Endodermal cell (in vitro differentiated cells): ENCODE measurements at regions not wholly inside any gene's neighbourhood (a gene's known extent, or its start where the extent isn't known, plus 50 kb on each side); places are given as distances from the start of the nearest gene placed in this dataset.

Experiments
- DNase-seq: peaks from one replicate; pipeline ENCODE4 v3.0.0-alpha.2; 2017
- H3K27ac ChIP-seq: 2 replicates; pipeline ENCODE4 v1.5.1; 2013; ENCODE audit warnings: mild to moderate bottlenecking, low read depth, low read length, moderate library complexity
- H3K27me3 ChIP-seq: 2 replicates; pipeline ENCODE4 v1.6.1; 2013; ENCODE audit warnings: mild to moderate bottlenecking, low read length, moderate library complexity; ENCODE audit not compliant: insufficient read depth, control insufficient read depth, poor library complexity, severe bottlenecking
- H3K36me3 ChIP-seq: 2 replicates; pipeline ENCODE4 v1.7.0; 2013; ENCODE audit warnings: mild to moderate bottlenecking, low read length, moderate library complexity; ENCODE audit not compliant: control insufficient read depth, insufficient read depth
- H3K4me1 ChIP-seq: one replicate; pipeline ENCODE4 v1.7.0; 2013; ENCODE audit warnings: low read length; ENCODE audit not compliant: control insufficient read depth, insufficient read depth
- H3K4me3 ChIP-seq: 2 replicates; pipeline ENCODE4 v1.5.1; 2013; ENCODE audit warnings: mild to moderate bottlenecking, low read length, moderate library complexity
- H3K9ac ChIP-seq: 2 replicates; pipeline ENCODE4 v1.6.1; 2013; ENCODE audit warnings: mild to moderate bottlenecking, low read length, moderate library complexity; ENCODE audit not compliant: poor library complexity, severe bottlenecking; ENCODE audit errors: extremely low read depth
- H3K9me3 ChIP-seq: 2 replicates; pipeline ENCODE4 v1.6.1; 2013; ENCODE audit warnings: mild to moderate bottlenecking, low read length, moderate library complexity; ENCODE audit not compliant: control insufficient read depth
- H3K27ac Mint-ChIP-seq: 2 replicates; pipeline ENCODE4 v1.8.0; 2020; ENCODE audit warnings: mixed read lengths
- H3K27me3 Mint-ChIP-seq: 2 replicates; pipeline ENCODE4 v1.8.0; 2021; ENCODE audit warnings: mild to moderate bottlenecking, mixed read lengths; ENCODE audit not compliant: insufficient read depth
- H3K36me3 Mint-ChIP-seq: 2 replicates; pipeline ENCODE4 v1.8.0; 2020; ENCODE audit warnings: low read depth, mixed read lengths
- H3K4me1 Mint-ChIP-seq: 2 replicates; pipeline ENCODE4 v1.8.0; 2020; ENCODE audit warnings: mixed read lengths
- H3K4me3 Mint-ChIP-seq: 2 replicates; pipeline ENCODE4 v1.8.0; 2020; ENCODE audit warnings: mild to moderate bottlenecking, moderate library complexity, mixed read lengths
- H3K9me3 Mint-ChIP-seq: 2 replicates; pipeline ENCODE4 v1.8.0; 2020; ENCODE audit warnings: mild to moderate bottlenecking, mixed read lengths
- CTCF ChIP-seq: fragments of 200-600 bp; sonication (generic); conservative IDR thresholded peaks from 2 replicates; pipeline ENCODE4 v1.5.0; 2021; ENCODE audit warnings: antibody characterized with exemption, mild to moderate bottlenecking
- WGBS, 2 experiments: methylation state at CpG; one replicate each; pipeline versions ENCODE4 v1.1.5 to v1.1.7; 2013; ENCODE audit warnings: missing lambda C conversion rate in 2 of 2, mixed read lengths in 1 of 2; ENCODE audit not compliant: insufficient coverage in 1 of 2, insufficient read length in 1 of 2; 5-methylcytosine and 5-hydroxymethylcytosine counted together

GRCh38 chr21:17081193-17081592 lies 431.6 kb upstream of the CXADR start:
- Histone ChIP-seq H3K27ac (no peak overlapping the region), H3K9ac (no peak overlapping the region), H3K36me3 (no peaks in the 10 kb centered on the region), H3K9me3 (no peaks in the 10 kb centered on the region), H3K4me3 (no peak overlapping the region), H3K27me3 (no peaks in the 10 kb centered on the region), H3K4me1 (no peaks in the 10 kb centered on the region)
- TF ChIP-seq CTCF = no peak
- Mint-ChIP-seq H3K9me3 (peaks cover 2% of the 10 kb centered on the region), H3K27ac (no peak overlapping the region), H3K4me1 (no peaks in the 10 kb centered on the region), H3K4me3 (no peak overlapping the region), H3K36me3 (no peaks in the 10 kb centered on the region), H3K27me3 (no peaks in the 10 kb centered on the region)
- DNase-seq = no peak
- 85 to 96% methylated on average over 2 to 4 of the region's 4 CpGs for WGBS, 2 experiments

GRCh38 chr21:17082843-17083483 lies 429.9 kb upstream of the CXADR start:
- Mint-ChIP-seq H3K27me3 (no peaks in the 10 kb centered on the region), H3K9me3 (peaks cover 2% of the 10 kb centered on the region), H3K27ac (no peak overlapping the region), H3K4me1 (peaks cover 2% of the 10 kb centered on the region), H3K4me3 (no peak overlapping the region), H3K36me3 (no peaks in the 10 kb centered on the region)
- H3K9ac ChIP-seq = no peak overlapping the region
- no peak for DNase-seq
- H3K4me3 ChIP-seq = no peak overlapping the region
- no peaks in the 10 kb centered on the region for H3K4me1 ChIP-seq
- H3K27ac ChIP-seq = no peak overlapping the region
- no peaks in the 10 kb centered on the region for H3K27me3 ChIP-seq
- TF ChIP-seq CTCF = no peak
- WGBS, 2 experiments = 50 to 71% methylated on average over 1 to 4 of the region's 4 CpGs
- no peaks in the 10 kb centered on the region for H3K36me3 ChIP-seq
- H3K9me3 ChIP-seq = no peaks in the 10 kb centered on the region

GRCh38 chr21:17085707-17086106 lies 427.1 kb upstream of the CXADR start:
- Mint-ChIP-seq H3K36me3 (no peaks in the 10 kb centered on the region), H3K27ac (no peak overlapping the region), H3K27me3 (no peaks in the 10 kb centered on the region), H3K4me3 (no peak overlapping the region), H3K9me3 (peaks cover 7% of the 10 kb centered on the region), H3K4me1 (peaks cover 2% of the 10 kb centered on the region)
- no peak for TF ChIP-seq CTCF
- Histone ChIP-seq H3K27ac (no peak overlapping the region), H3K9ac (no peak overlapping the region), H3K9me3 (no peaks in the 10 kb centered on the region), H3K27me3 (no peaks in the 10 kb centered on the region), H3K4me1 (no peaks in the 10 kb centered on the region), H3K4me3 (no peak overlapping the region), H3K36me3 (no peaks in the 10 kb centered on the region)
- 92% methylated on average over 1 of the region's 1 CpG; no CpG with 5 or more reads in 1 of the 2 experiments for WGBS, 2 experiments
- DNase-seq = no peak
